ENCODE measurements at regions not wholly inside any gene's neighbourhood (a gene's known extent, or its start where the extent isn't known, plus 50 kb on each side); places are given as distances from the start of the nearest gene placed in this dataset.

DNA sequence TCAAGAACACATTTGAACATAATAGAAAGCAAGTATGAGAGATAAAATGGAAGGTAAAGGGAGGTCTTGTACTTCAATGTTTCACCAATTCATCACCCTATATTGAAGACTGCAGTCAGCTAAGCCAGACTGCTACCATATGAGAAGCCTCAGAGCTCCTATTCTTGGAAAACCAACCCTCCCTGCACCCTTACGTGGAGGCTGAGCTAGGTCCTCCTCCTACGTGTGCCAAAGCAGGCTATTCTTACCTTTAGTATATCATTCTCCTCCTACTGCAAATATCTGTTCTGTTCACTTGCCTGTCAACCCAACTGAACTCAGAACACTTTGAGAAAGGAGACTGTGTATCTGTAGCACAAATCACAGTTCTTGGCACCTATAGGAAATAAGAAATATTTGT lies 255.8 kb upstream of the HNRNPA3 start:
- no peak for DNase-seq

DNA sequence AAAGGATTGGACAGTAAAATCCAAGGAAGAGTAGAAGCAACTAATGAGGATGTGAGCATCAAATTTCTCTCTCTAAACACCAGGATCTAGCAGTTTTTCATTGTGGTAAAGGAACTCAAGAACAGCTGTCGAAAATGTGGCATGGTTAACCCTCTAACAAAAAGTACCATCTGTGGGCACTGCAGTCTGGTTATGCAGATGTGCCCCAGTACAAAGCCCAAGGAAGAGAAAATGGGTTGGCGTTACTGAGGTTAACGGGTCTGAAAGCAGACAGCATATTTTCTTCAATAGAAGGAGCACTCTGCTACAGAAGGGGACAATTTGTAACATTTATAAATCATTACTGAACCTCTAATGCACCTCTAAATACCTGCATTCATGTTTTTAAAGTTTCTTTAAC lies 253.0 kb upstream of the HNRNPA3 start:
- DNase-seq = no peak

DNA sequence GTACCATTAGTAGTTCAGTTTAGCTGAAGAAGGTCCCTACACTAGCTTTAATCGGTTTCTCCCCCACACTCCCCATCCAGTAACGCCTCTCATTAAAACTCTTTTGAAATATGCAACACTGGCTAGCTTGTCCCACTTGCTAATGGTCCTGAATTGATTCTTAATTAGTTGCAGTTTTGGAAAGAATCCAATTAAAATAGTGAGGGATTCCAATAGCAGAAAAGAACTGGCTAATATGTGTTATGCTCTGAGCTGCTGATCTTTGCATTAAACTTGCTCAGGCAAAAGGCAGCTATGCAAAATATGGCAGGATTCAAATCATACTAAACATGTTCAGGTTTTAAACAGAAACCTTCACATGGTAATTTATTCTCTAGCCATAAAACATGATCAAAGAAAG lies 252.5 kb upstream of the HNRNPA3 start:
- DNase-seq = no peak

DNA sequence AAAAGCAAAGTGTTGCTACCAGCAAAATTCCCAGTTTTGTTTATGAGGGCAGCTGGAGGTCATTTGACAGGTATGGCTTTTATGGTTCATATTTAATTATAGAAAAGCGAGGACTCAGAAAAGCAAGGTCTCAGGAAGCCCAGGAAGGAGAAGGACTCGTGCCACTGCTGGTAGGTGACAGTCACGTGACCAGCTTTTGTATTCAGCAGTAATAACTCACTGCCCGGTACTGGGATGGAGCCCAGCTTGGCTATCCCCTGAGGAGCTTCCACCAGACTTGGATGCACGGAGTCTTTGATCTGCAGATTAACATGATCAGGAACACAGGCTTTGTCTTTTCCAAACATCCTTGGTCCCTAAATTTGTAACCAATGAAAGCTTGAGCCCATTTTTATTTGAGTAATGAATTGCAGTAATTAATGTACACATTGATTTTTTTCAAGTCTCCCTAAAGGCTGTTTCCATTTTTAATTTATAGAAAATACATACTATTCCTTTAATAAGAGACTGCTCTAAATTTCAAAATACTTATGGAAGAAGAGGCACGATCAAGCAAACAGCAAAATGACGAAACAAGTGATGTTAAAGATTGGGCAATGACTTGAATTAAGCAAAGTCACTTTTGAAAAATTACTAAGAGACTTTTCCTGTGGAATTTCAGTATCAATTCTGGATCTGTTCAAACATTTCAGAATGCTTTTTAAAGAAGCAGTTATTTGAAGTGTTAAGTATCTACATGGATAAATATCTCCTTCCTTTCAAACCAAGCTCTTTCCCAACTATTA lies 251.7 kb upstream of the HNRNPA3 start:
- DNase-seq = no peak

DNA sequence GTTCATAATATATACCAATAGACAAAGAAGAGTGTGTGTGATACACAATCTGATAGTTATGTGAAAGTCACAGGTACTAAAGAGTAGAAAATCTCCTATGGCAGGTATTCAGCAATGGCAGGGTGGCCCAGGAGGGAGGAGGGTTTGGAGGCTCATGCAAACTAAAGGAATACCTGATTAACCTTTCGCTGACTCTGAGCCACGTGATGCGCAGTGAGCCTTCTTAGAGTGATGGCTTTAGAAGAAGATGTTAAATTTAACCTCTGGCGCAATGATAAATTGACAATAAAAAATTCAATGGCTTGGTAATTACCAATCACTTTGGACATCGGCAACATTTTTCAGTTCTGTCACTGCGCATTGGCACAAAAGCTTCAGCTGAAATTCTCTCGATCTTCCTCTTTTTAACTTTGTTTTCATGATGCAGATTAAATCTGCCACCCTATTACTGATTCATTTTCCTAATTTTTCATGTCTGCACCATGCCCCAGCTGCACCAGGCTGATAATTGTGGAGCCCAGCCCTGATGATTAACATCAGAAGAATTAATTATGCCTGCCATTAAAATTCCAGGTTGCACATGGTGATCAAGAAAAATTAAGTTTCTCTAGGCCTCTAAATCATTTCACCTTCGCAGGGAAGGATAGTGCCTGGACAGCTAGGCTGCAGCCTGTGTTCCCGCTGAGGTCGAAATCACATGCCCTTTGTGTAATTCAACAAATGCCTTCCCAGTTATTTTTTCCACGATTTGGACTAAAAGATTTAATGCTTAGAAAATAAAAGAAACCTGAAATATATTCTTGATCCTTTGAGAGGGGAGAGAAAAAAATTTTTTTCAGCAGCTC lies 250.6 kb upstream of the HNRNPA3 start:
- no peak for DNase-seq

DNA sequence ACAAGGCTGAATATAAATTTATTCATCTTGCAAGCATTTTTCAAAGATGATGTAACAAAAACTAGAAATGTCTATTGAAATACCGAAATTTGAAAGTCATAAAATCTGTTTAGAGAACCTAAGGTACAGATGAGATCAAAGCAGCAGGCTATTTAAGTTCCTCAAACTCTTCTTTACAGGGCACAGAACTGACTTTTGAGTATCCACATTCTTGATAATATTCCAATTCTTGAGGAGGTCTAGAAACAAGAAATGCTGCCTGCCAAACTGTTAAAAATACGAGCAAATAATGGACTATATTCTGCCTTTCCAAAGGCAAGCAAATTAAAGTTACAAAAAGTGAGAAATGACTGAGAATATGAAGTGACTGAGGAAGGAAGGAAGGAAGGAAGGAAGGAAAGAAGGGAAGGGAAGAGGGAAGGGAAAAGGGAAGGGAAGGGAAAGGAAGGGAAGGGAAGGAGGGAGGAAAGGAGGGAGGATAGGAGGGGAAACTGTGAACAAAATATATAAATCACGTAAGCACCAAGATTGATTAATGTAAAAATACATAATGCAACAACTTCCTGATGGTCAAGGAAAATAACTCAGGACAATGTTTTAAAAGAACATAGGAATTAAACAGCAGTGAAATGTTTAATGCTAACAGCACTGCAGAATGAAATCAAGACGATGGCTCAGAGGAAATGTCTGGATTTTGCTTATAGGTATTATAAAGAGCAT lies 248.9 kb upstream of the HNRNPA3 start:
- no peak for DNase-seq

DNA sequence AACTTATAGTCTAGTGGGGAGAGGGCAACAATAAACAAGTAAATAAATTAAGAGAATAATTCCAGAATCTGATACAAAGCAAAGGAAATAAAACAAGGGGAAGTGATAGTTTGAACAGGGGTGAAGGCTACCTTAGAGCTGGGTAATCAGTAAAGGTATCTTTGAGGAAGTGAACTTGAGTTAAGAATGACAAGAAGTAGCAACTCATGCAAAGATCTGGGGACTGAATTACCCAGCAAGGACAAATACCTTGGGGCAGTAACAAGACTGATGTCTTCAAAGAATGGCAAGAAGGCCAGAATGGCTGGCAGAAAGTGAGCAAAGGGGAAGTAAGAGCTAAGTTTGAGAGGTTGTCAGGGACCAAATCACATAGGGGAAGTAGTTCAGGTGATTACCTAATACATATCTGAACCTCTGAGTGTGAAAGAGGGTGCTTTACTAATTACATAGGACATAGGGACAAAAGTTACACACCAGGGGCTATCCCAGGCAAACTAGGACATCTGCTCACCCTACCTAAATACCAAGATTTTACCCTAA lies 244.6 kb upstream of the HNRNPA3 start:
- no peak for DNase-seq

DNA sequence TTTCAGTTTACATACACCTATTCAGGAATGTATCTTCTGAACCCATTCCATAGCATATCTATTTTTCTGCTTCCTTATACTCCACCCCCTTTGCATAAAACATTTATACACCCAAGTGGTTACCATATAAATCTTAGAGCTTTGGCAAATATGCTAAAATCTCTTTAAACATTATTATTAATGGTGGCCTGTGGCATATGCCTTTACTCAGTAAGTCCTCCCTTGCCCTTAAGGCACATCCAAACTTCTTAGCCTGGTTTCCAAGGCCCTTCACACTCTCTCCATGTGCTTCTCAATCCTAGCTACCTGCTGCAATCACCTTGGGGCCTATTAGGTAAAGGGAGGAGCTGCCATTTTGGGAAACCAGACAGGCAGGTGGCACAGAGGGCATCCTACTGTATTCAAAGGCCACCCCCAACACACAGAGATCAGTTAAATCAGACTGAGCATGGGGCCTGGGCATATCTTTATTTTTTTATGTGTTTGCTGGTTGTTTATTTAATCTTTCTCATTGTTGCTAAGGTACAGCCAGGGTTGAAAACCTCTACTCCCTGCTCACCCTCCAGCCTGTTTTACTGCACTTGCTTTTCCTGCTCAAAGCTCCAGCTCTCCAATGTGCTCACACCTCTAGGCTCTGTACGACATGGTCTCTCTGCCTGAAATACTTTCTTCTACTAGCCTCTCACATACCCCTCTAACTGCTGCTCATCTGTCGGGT lies 242.8 kb upstream of the HNRNPA3 start:
- DNase-seq = no peak

DNA sequence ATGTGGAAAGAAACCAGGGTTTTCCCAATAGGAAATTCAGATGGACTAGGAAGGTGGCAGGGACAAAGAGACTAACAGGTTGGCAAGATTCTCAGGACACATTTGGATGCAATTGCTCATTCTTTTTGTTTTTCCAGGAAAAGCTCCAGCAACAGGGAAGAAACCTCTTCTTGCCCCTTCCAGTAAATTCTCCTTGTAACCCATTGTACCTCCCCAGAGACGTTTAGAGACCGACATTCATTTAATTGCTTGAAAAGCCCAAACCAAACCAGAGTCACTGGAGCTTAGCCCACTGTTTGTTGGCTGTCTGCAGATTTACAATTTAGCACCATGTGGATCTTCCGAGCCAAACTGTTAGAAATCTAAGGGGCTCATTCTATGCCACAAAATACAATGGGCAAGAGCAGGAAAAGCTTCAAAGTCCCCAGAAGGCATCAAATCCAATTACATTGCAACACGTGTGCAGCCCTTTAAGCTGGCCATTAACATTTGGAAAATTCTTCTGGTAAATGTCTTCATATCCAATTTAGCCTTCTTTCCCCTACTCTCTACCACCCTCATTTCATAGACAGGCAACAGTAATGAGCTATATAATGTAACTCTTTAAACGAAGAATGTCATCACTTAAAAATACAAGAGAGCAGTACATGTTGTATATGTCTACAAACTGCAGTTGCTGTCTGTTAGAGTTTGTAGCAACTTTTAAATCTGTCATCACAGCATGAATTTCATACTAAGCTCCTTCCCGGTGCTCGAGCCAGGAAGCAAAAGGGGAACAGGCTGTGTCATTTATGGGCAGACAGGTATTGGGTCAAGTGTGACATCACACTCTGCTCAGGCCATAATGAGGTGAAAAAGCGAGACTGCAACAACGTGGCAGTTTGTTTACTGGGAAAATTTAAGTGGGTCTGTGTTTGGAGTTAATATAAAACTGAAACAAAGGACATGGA lies 235.6 kb upstream of the HNRNPA3 start:
- no peak for DNase-seq

DNA sequence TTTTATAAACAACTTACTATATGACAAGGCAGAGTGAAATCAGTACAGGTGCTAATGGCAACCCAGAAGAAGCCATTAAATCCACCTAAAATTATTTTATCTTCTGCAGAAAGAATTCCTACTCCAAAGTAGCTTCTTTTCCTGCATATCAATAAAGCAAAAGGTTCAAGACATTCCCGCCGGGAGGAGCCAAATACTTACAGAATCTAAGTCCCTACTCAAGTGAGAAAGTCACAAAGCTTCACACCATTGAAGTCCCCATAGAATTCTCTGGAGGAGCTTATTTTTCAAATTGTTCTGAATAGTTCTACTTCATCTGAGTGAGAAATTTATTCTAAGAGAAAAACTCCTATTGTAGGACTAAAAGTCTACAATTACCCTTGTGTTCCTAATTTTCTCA lies 233.7 kb upstream of the HNRNPA3 start:
- no peak for DNase-seq

DNA sequence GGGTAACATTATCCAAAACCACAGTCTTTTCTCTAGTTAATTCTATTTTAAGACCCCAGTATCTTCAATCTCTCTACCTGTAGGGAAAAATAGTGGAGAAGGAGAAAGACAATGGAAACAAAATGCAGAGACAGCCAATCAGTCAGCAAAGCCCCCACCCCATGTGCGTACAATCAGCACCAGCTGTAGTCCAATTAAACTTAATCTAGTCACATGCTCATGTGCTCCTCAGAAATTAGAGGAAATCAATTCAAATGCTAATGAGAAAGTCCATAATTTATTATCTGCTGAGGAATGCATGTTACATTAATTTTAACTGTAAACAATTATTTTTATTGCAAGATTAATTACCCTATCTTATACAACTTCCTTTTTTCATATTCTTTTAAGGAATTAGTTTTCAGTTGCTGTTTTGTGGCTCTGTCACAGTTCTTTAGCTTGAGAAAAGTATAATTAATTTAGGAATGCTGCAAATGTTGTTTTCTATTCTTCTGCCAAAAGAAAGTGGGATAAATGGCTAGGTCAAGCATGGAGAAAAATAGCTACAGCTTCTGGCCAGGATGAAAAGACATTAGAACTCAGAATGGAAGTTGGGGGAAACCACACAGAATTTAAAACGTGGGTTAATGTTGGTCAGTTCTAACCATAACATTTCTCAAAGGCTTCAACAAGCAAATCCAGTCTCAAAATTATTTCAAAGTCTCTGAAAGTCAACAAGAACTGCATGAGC lies 232.4 kb upstream of the HNRNPA3 start:
- no peak for DNase-seq

DNA sequence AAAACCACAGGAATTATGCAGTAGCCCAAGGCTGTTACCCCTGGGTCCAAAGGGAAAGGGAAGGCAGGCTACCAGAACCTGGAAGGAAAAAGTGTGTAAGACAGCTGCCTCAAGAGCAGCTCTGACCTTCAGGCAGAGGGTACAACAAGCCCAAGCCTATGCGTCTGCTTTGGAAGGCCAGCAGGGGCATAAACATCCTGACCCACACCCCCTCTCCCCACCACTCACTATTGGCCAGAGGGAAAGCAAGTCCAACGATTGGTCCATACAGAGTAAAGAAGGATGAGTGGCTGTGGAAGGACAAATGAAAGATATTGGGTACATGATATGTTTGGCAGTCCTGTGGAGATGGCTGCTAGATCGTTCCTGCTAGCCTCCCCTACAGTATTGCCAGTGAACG lies 227.6 kb upstream of the HNRNPA3 start:
- no peak for DNase-seq

DNA sequence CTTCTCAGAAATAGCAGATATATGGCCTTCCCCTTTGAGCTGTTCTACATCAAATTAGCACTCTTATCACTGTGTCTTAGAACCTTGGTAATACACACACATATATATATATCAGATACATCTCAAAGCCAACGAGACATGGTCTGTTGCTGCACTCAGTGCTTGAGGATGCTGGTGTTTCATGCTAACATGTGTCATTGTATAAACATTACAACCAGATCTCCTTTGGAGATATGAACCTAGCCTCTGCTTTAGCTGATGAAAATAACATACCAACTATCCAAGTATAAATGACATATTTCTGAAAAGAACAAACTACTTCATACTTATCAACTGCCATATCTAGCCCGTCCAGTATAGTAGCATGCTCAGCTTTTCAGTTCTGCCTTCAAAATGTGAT lies 226.7 kb upstream of the HNRNPA3 start:
- no peak for DNase-seq

DNA sequence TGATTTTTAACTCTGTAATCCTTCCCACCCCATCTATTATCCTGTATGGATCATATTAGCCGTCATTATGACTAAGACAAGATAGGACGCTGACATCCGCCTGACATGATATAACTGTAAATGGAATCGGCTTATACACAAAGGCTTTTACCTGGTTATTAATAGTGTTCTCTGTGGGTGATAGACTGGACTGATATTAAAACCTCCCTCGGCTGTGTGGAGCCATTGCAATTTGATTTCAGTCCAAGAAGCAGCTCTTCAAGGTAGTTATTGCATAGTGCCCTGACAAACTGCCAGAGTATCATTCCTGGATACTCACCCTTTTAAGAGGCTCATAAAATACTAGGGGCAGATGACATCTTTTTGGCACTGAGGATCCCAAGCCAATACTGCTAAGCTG lies 226.1 kb upstream of the HNRNPA3 start:
- DNase-seq = no peak

DNA sequence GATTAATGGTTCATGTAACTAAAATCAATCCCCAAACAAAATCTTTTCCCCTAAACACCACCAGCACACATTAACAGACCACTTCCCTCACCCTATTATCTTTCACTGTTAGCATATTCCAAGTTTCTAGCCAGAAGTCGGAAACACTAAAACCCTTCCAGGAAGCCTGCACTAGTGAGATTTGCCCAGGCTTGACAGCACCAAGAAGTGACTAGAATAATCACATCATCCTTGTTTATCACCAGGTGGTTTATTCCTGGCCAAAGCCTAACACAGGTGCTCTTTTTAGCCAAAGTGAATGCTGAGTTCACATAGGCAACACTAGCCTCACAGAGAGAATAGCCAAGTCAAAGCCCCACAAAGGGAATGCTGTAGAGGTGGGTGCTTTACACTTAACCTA lies 221.2 kb upstream of the HNRNPA3 start:
- DNase-seq = no peak

DNA sequence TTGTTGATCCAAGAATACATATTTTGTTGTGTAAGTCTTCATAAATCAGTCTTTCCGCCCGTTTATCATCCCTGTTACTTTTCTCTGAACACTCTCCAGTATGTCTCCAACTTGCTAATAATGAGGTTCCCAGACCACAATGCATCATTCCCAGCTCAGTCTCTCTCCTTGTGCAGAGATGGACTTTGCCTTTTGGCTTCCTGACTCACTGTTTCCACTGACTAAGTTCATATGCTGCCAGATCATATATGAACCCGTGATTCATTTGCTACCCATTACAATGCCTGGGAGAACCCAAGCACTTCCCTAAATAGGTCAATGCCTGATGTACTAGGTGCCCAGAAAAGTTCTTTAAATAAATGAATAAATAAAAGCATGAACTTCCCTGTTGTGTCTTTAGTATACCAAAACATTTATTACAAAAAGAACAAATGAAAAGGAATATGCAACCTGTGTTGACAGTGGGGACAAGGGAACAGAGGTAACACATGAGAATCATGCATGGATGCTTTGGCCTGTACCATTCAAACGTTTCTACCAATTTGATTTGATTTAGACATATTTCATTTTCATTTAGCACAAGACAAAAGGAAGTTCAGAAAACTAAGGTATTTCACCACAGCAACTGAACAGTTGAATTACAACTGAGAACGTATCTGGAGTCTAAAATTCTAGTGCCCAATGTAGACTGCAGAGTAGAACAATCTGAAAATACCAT lies 215.4 kb upstream of the HNRNPA3 start:
- DNase-seq = no peak

DNA sequence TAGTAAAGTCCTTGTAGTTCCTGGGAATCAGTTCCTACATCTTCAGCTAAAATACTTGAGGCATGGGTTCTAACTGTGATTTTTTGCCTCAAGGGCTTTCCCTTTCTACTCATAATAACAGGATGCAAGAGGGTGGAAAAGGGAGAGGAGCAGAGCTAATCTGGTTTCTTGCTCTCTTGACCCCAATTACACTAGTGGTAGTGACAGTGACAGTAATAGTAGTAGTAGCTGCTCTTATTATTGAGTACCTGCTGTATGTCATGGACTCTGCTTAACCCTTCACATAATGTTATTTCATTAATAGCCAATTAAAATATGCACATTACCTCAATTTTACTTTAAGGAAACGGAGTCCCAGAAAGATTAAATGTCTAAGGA lies 214.8 kb upstream of the HNRNPA3 start:
- DNase-seq = no peak

DNA sequence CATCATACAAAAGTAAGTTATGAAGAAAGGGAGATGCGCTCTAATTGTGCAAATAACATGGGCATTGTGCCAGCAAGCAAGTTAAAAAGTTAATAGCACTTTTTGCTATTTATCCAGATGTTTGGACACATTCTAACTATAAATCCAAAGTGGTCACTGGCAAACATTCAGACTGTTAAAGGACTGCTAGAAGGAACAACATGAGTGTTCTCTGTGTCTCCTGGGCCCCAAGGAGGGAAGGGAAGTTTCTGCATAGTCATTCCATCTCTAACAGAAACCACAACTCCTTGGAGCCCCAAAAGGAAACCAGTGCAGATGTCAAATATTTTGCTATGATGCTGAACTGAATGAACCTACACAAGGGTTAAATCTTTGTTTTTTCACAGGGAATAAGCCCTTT lies 213.3 kb upstream of the HNRNPA3 start:
- DNase-seq = no peak

DNA sequence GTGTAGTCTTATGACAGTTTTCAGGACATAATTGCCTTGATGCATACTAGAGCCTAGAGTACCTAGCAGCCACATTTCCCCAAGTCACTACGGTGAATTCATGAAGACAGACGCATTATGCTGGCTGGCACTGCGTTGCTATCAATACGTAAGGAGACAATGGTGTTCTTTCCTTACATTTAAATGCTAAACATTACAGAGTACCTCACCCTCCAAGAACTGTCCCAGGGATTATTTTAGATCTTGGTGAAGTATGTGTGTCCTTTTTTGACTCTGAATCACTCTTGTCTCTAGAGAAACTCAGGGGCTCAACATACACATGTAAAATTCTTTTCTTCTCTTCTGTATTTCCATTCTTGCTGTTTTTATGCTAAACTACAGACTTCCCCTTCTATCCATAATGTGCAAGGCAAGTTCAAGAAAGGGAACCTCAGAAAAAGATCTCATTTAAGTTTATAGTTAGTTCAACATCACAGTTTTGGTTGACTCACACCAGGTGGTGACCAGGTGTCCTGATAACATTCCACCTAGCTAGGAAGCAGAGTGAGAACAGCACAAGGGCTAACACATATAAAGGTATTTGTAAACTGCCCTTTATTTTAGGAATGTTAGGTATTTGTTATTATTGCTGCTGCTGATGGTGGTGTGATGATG lies 212.4 kb upstream of the HNRNPA3 start:
- no peak for DNase-seq

DNA sequence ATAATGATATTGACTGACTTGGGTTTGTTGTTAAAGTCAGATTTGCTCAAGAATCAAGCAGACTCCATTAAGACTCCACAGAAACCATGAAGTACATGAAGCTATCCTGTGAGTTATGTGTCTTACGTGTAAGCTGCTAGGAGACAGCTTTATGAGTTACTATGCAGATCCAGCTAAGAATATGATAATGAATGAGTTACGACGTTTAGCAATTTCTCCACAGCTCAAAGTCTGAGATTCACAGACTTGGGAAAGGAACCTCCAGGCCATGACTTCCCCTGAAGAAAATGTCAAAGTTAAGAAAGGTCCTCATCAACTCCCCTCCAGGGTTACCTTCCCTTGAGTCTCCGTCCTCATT lies 211.9 kb upstream of the HNRNPA3 start:
- no peak for DNase-seq
